ENCODE measurements at regions not wholly inside any gene's neighbourhood (a gene's known extent, or its start where the extent isn't known, plus 50 kb on each side); places are given as distances from the start of the nearest gene placed in this dataset.

GRCh38 chr5:23579566-23579965 is 72.2 kb downstream of the PRDM9 start:
- TF ChIP-seq POLR2A (IDR thresholded peaks at IDR 0.05) (no peak), CTCF (IDR thresholded peaks at IDR 0.05) (no peak)
- 40 to 55% methylated on average over 3 of the region's 3 CpGs for WGBS, 2 donors
- no peak for DNase-seq (ENCODE audit: low spot score in 2 of 2)
- H3K4me3 ChIP-seq (ENCODE audit: low read depth, poor library complexity, severe bottlenecking), result no peak overlapping the region
- intact Hi-C loops (cut with DNase I; ENCODE audit: low total_unique reads), result no loop called here

- no peak for DNase-seq (ENCODE audit: low spot score in 2 of 2)
- intact Hi-C loops (cut with DNase I; ENCODE audit: low total_unique reads), result no loop called here
- 79 to 81% methylated on average over 3 of the region's 3 CpGs for WGBS, 2 donors
- TF ChIP-seq CTCF (IDR thresholded peaks at IDR 0.05), result no peak
- TF ChIP-seq POLR2A (IDR thresholded peaks at IDR 0.05), result no peak
- H3K4me3 ChIP-seq (ENCODE audit: low read depth, poor library complexity, severe bottlenecking), result no peak overlapping the region
These were observed 75.7 kb downstream of the PRDM9 start for GRCh38 chr5:23583081-23583480.

- 69 to 85% methylated on average over 3 of the region's 3 CpGs for WGBS, 2 donors
- intact Hi-C loops (cut with DNase I; ENCODE audit: low total_unique reads), result no loop called here
- no peak for DNase-seq (ENCODE audit: low spot score in 2 of 2)
- TF ChIP-seq CTCF (IDR thresholded peaks at IDR 0.05) (no peak), POLR2A (IDR thresholded peaks at IDR 0.05) (no peak)
- no peak overlapping the region for H3K4me3 ChIP-seq (ENCODE audit: low read depth, poor library complexity, severe bottlenecking)
These were observed 81.5 kb downstream of the PRDM9 start for GRCh38 chr5:23588841-23589326.

GRCh38 chr5:23591250-23591649 is 83.8 kb downstream of the PRDM9 start:
- DNase-seq (ENCODE audit: low spot score in 2 of 2), result no peak
- H3K4me3 ChIP-seq (ENCODE audit: low read depth, poor library complexity, severe bottlenecking), result no peak overlapping the region
- TF ChIP-seq CTCF (IDR thresholded peaks at IDR 0.05) (no peak), POLR2A (IDR thresholded peaks at IDR 0.05) (no peak)
- intact Hi-C loops (cut with DNase I; ENCODE audit: low total_unique reads), result no loop called here
- WGBS, 2 donors, result 83 to 90% methylated on average over 4 of the region's 4 CpGs

GRCh38 chr5:23606927-23607326 is 99.5 kb downstream of the PRDM9 start:
- 47 to 53% methylated on average over 2 of the region's 2 CpGs for WGBS, 2 donors
- intact Hi-C loops (cut with DNase I; ENCODE audit: low total_unique reads), result no loop called here
- TF ChIP-seq POLR2A (IDR thresholded peaks at IDR 0.05) (no peak), CTCF (IDR thresholded peaks at IDR 0.05) (no peak)
- DNase-seq (ENCODE audit: low spot score in 2 of 2), result no peak
- H3K4me3 ChIP-seq (ENCODE audit: low read depth, poor library complexity, severe bottlenecking), result no peak overlapping the region

- intact Hi-C loops (cut with DNase I; ENCODE audit: low total_unique reads), result no loop called here
- DNase-seq (ENCODE audit: low spot score in 2 of 2), result no peak
- no peak for TF ChIP-seq CTCF (IDR thresholded peaks at IDR 0.05)
- TF ChIP-seq POLR2A (IDR thresholded peaks at IDR 0.05), result no peak
- H3K4me3 ChIP-seq (ENCODE audit: low read depth, poor library complexity, severe bottlenecking), result no peak overlapping the region
- 51 to 64% methylated on average over 2 of the region's 2 CpGs for WGBS, 2 donors
These were observed 105.3 kb downstream of the PRDM9 start for GRCh38 chr5:23612701-23613100.

Measured in lower leg skin (tissue), 4 donors.